ENCODE measurements at regions not wholly inside any gene's neighbourhood (a gene's known extent, or its start where the extent isn't known, plus 50 kb on each side); places are given as distances from the start of the nearest gene placed in this dataset.

- Histone ChIP-seq H3K4me3 (ENCODE audit: low read length) (no peak overlapping the region), H3K9me3 (ENCODE audit: control insufficient read depth, insufficient read depth, low read length) (no peaks in the 10 kb centered on the region), H4K20me1 (ENCODE audit: control insufficient read depth, insufficient read depth, low read depth, low read length) (no peaks in the 10 kb centered on the region), H3K4me2 (ENCODE audit: low read length) (no peak overlapping the region), H3K4me1 (ENCODE audit: control insufficient read depth, low read length) (no peaks in the 10 kb centered on the region), H3K27me3 (ENCODE audit: control insufficient read depth, low read length) (no peaks in the 10 kb centered on the region), H3F3A (ENCODE audit: control insufficient read depth, insufficient read depth) (no peaks in the 10 kb centered on the region), H3K9me2 (replicated peaks; ENCODE audit: control insufficient read depth, low read length) (no peaks in the 10 kb centered on the region), H3K27ac (ENCODE audit: low read depth, low read length) (no peak overlapping the region), H3K36me3 (ENCODE audit: control insufficient read depth, low read length) (no peaks in the 10 kb centered on the region), H3K79me2 (ENCODE audit: control insufficient read depth, low read length) (no peaks in the 10 kb centered on the region)
- TF ChIP-seq, protein P1, sequence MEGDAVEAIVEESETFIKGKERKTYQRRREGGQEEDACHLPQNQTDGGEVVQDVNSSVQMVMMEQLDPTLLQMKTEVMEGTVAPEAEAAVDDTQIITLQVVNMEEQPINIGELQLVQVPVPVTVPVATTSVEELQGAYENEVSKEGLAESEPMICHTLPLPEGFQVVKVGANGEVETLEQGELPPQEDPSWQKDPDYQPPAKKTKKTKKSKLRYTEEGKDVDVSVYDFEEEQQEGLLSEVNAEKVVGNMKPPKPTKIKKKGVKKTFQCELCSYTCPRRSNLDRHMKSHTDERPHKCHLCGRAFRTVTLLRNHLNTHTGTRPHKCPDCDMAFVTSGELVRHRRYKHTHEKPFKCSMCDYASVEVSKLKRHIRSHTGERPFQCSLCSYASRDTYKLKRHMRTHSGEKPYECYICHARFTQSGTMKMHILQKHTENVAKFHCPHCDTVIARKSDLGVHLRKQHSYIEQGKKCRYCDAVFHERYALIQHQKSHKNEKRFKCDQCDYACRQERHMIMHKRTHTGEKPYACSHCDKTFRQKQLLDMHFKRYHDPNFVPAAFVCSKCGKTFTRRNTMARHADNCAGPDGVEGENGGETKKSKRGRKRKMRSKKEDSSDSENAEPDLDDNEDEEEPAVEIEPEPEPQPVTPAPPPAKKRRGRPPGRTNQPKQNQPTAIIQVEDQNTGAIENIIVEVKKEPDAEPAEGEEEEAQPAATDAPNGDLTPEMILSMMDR (IDR thresholded peaks at IDR 0.05; ENCODE audit: low read depth, low read length, poor library complexity, severe bottlenecking): no peak
- no peak for TF ChIP-seq EZH2phosphoT487 (IDR thresholded peaks at IDR 0.05; ENCODE audit: borderline replicate concordance, low read length)
These were observed 240.6 kb upstream of the CTAGE1 start for GRCh38 chr18:22658318-22658717.

GRCh38 chr18:22663378-22663777 lies 245.7 kb upstream of the CTAGE1 start:
- Histone ChIP-seq H3K27ac (ENCODE audit: low read depth, low read length) (no peak overlapping the region), H3K27me3 (ENCODE audit: control insufficient read depth, low read length) (no peaks in the 10 kb centered on the region), H4K20me1 (ENCODE audit: control insufficient read depth, insufficient read depth, low read depth, low read length) (no peaks in the 10 kb centered on the region), H3K9me3 (ENCODE audit: control insufficient read depth, insufficient read depth, low read length) (0 out of 2 replicates have a peak, but pooled peaks cover 4% of the 10 kb centered on the region), H3K36me3 (ENCODE audit: control insufficient read depth, low read length) (no peaks in the 10 kb centered on the region), H3K4me1 (ENCODE audit: control insufficient read depth, low read length) (no peaks in the 10 kb centered on the region), H3K79me2 (ENCODE audit: control insufficient read depth, low read length) (no peaks in the 10 kb centered on the region), H3K9me2 (replicated peaks; ENCODE audit: control insufficient read depth, low read length) (no peaks in the 10 kb centered on the region), H3K4me2 (ENCODE audit: low read length) (no peak overlapping the region), H3K4me3 (ENCODE audit: low read length) (no peak overlapping the region), H3F3A (ENCODE audit: control insufficient read depth, insufficient read depth) (no peaks in the 10 kb centered on the region)
- TF ChIP-seq, protein P1 (IDR thresholded peaks at IDR 0.05; ENCODE audit: low read depth, low read length, poor library complexity, severe bottlenecking): no peak
- TF ChIP-seq EZH2phosphoT487 (IDR thresholded peaks at IDR 0.05; ENCODE audit: borderline replicate concordance, low read length): no peak

- Histone ChIP-seq H3K79me2 (ENCODE audit: control insufficient read depth, low read length) (no peaks in the 10 kb centered on the region), H4K20me1 (ENCODE audit: control insufficient read depth, insufficient read depth, low read depth, low read length) (no peaks in the 10 kb centered on the region), H3K27me3 (ENCODE audit: control insufficient read depth, low read length) (no peaks in the 10 kb centered on the region), H3K36me3 (ENCODE audit: control insufficient read depth, low read length) (no peaks in the 10 kb centered on the region), H3K4me3 (ENCODE audit: low read length) (no peak overlapping the region), H3K9me2 (replicated peaks; ENCODE audit: control insufficient read depth, low read length) (no peaks in the 10 kb centered on the region), H3K4me2 (ENCODE audit: low read length) (no peak overlapping the region), H3K9me3 (ENCODE audit: control insufficient read depth, insufficient read depth, low read length) (0 out of 2 replicates have a peak, but pooled peaks cover 4% of the 10 kb centered on the region), H3K27ac (ENCODE audit: low read depth, low read length) (no peak overlapping the region), H3F3A (ENCODE audit: control insufficient read depth, insufficient read depth) (no peaks in the 10 kb centered on the region), H3K4me1 (ENCODE audit: control insufficient read depth, low read length) (no peaks in the 10 kb centered on the region)
- TF ChIP-seq EZH2phosphoT487 (IDR thresholded peaks at IDR 0.05; ENCODE audit: borderline replicate concordance, low read length): no peak
- TF ChIP-seq, protein P1 (IDR thresholded peaks at IDR 0.05; ENCODE audit: low read depth, low read length, poor library complexity, severe bottlenecking): no peak
These were observed 248.8 kb upstream of the CTAGE1 start for GRCh38 chr18:22666411-22666940.

All from DOHH2 (cell line).